ENCODE measurements at regions not wholly inside any gene's neighbourhood (a gene's known extent, or its start where the extent isn't known, plus 50 kb on each side); places are given as distances from the start of the nearest gene placed in this dataset.

DNA sequence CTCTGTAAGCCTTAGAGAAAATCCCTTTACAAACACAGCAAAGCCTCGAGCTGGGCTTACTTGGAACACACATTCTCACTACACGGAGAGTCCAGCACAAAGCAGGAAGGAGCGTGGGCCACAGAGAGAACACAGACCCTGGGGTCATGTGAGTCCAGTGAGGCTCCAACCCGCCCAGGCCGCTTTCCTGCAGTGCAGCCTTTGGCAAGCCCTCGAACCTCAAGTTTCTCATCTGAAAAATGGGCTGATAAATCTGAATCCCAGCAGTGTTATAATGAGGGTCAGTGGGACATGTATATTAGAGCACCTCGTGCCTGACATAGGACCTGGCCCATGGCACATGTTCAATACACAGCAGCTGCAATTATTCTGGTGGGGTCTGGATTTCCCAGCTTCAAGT lies 305.5 kb upstream of the SULF2 start:
- TF ChIP-seq CEBPB (IDR thresholded peaks at IDR 0.05) = no peak
- TF ChIP-seq, protein P1, sequence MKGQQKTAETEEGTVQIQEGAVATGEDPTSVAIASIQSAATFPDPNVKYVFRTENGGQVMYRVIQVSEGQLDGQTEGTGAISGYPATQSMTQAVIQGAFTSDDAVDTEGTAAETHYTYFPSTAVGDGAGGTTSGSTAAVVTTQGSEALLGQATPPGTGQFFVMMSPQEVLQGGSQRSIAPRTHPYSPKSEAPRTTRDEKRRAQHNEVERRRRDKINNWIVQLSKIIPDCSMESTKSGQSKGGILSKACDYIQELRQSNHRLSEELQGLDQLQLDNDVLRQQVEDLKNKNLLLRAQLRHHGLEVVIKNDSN (IDR thresholded peaks at IDR 0.05) = no peak
- no peak for TF ChIP-seq NFIC (IDR thresholded peaks at IDR 0.05)
- no peak for TF ChIP-seq ZBTB7A (IDR thresholded peaks at IDR 0.05; ENCODE audit: low read depth)
- TF ChIP-seq, protein P2, sequence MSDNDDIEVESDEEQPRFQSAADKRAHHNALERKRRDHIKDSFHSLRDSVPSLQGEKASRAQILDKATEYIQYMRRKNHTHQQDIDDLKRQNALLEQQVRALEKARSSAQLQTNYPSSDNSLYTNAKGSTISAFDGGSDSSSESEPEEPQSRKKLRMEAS (IDR thresholded peaks at IDR 0.05) = no peak
- TF ChIP-seq EGR1 (IDR thresholded peaks at IDR 0.05) = no peak
- TF ChIP-seq TEAD4 (IDR thresholded peaks at IDR 0.05) = no peak
- TF ChIP-seq EP300 (IDR thresholded peaks at IDR 0.05; ENCODE audit: borderline replicate concordance) = no peak

DNA sequence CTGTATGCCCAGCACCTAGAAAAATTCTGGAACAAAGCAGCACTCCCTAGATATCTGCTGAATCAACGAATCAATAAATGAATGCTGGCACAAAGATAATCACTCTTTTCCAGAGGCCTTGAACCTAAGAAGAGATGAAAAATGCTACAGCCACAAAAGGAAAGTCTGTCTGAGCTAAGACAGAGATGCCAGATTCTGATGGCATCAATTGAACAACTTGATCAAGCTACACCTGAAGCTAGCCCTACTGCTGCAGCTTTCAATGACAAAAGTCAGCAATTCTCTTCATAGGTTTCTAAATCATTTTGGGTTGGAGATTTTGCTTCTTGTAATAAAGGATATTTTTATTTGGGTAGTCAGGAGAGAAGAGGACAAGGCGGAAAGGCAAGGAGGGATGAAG lies 305.0 kb upstream of the SULF2 start:
- TF ChIP-seq EGR1 (IDR thresholded peaks at IDR 0.05) (no peak), YY1 (IDR thresholded peaks at IDR 0.05; ENCODE audit: low read depth) (no peak), FOXM1 (IDR thresholded peaks at IDR 0.05; ENCODE audit: borderline replicate concordance, low read depth) (no peak), CREB1 (IDR thresholded peaks at IDR 0.05; ENCODE audit: low read depth) (no peak), RAD21 (IDR thresholded peaks at IDR 0.05; ENCODE audit: low read depth) (no peak), EP300 (IDR thresholded peaks at IDR 0.05; ENCODE audit: borderline replicate concordance) (no peak), NFIC (IDR thresholded peaks at IDR 0.05) (no peak), TCF12 (IDR thresholded peaks at IDR 0.05; ENCODE audit: low read depth) (no peak), ZBTB7A (IDR thresholded peaks at IDR 0.05; ENCODE audit: low read depth) (no peak), TAF1 (IDR thresholded peaks at IDR 0.05; ENCODE audit: low read depth) (no peak)
- TF ChIP-seq, protein P2 (IDR thresholded peaks at IDR 0.05) = no peak
- TF ChIP-seq, protein P3, sequence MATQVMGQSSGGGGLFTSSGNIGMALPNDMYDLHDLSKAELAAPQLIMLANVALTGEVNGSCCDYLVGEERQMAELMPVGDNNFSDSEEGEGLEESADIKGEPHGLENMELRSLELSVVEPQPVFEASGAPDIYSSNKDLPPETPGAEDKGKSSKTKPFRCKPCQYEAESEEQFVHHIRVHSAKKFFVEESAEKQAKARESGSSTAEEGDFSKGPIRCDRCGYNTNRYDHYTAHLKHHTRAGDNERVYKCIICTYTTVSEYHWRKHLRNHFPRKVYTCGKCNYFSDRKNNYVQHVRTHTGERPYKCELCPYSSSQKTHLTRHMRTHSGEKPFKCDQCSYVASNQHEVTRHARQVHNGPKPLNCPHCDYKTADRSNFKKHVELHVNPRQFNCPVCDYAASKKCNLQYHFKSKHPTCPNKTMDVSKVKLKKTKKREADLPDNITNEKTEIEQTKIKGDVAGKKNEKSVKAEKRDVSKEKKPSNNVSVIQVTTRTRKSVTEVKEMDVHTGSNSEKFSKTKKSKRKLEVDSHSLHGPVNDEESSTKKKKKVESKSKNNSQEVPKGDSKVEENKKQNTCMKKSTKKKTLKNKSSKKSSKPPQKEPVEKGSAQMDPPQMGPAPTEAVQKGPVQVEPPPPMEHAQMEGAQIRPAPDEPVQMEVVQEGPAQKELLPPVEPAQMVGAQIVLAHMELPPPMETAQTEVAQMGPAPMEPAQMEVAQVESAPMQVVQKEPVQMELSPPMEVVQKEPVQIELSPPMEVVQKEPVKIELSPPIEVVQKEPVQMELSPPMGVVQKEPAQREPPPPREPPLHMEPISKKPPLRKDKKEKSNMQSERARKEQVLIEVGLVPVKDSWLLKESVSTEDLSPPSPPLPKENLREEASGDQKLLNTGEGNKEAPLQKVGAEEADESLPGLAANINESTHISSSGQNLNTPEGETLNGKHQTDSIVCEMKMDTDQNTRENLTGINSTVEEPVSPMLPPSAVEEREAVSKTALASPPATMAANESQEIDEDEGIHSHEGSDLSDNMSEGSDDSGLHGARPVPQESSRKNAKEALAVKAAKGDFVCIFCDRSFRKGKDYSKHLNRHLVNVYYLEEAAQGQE (IDR thresholded peaks at IDR 0.05; ENCODE audit: low read depth) = no peak
- TF ChIP-seq, protein P1 (IDR thresholded peaks at IDR 0.05) = no peak

DNA sequence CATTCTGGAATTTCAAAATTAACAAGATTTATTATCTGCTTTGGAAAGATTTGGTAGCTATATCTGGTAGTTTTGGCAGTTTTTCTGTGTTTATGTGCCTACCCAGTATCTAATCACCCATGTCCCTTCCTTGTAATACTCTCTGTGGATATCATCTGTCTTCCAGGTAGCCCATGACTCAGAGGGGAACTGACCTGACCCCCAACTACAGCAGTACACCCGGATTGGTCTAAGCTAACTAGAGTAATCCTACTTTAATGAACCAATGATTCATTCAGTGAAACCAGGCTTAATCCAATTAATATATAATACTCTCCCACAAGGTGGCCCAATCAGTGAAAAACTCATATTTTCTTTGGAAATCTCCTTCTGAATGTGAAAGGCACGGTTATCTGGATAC lies 295.3 kb upstream of the SULF2 start:
- TF ChIP-seq NFIC (IDR thresholded peaks at IDR 0.05) (no peak), EGR1 (IDR thresholded peaks at IDR 0.05) (no peak), RAD21 (IDR thresholded peaks at IDR 0.05; ENCODE audit: low read depth) (no peak), CREB1 (IDR thresholded peaks at IDR 0.05; ENCODE audit: low read depth) (no peak), YY1 (IDR thresholded peaks at IDR 0.05; ENCODE audit: low read depth) (no peak), ZBTB7A (IDR thresholded peaks at IDR 0.05; ENCODE audit: low read depth) (no peak), FOXM1 (IDR thresholded peaks at IDR 0.05; ENCODE audit: borderline replicate concordance, low read depth) (no peak), CEBPB (IDR thresholded peaks at IDR 0.05) (no peak), EP300 (IDR thresholded peaks at IDR 0.05; ENCODE audit: borderline replicate concordance) (no peak)
- TF ChIP-seq, protein P2 (IDR thresholded peaks at IDR 0.05) = no peak
- TF ChIP-seq, protein P1 (IDR thresholded peaks at IDR 0.05) = no peak

DNA sequence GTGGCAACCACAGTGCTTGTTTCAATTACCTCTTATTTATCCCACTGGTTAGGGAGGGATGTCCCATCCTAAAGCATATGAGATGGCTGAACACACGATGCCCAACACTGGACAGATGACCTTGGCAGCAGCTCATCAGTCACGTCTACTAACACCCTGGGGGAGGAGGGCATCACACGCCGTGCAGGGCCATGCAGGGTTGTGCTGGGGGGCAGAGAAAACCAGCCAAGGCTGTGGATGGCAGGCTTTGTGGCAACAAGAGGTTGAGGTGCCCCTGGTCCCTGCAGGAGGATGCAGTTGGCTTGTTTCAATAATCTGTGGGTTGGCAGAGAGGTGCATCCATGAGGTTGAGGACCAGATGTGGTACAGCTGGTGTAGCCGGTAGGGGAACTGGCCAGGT lies 293.7 kb upstream of the SULF2 start:
- TF ChIP-seq, protein P2 (IDR thresholded peaks at IDR 0.05) = no peak
- no peak for TF ChIP-seq TCF12 (IDR thresholded peaks at IDR 0.05; ENCODE audit: low read depth)
- no peak for TF ChIP-seq EGR1 (IDR thresholded peaks at IDR 0.05)

DNA sequence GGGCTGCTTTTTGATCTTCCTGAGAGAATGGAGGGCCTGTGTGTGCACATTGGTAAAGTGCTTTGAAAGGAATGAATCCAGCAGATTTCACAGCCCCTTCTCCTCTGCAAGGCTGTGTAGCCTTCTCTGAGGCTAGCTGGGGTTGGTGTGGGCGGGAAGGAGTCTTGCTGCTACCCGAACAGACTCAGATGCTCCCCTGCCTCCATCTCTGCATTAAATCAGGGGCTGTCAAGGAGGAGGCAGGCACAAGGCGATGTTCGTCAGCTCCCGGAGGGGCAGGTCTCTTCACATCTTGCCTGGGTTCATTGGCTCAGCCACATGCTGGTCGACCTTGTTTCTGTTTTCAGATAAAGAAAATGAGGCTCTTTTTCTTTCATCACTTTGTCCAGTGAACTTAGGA lies 291.5 kb upstream of the SULF2 start:
- no peak for TF ChIP-seq TEAD4 (IDR thresholded peaks at IDR 0.05)
- TF ChIP-seq, protein P2 (IDR thresholded peaks at IDR 0.05) = no peak
- no peak for TF ChIP-seq CREB1 (IDR thresholded peaks at IDR 0.05; ENCODE audit: low read depth)
- no peak for TF ChIP-seq ZBTB7A (IDR thresholded peaks at IDR 0.05; ENCODE audit: low read depth)
- no peak for TF ChIP-seq TAF1 (IDR thresholded peaks at IDR 0.05; ENCODE audit: low read depth)
- TF ChIP-seq, protein P1 (IDR thresholded peaks at IDR 0.05) = no peak
- no peak for TF ChIP-seq CEBPB (IDR thresholded peaks at IDR 0.05)
- TF ChIP-seq EP300 (IDR thresholded peaks at IDR 0.05; ENCODE audit: borderline replicate concordance) = no peak
- TF ChIP-seq TCF12 (IDR thresholded peaks at IDR 0.05; ENCODE audit: low read depth) = no peak
- TF ChIP-seq YY1 (IDR thresholded peaks at IDR 0.05; ENCODE audit: low read depth) = no peak
- TF ChIP-seq, protein P3 (IDR thresholded peaks at IDR 0.05; ENCODE audit: low read depth) = no peak
- no peak for TF ChIP-seq EGR1 (IDR thresholded peaks at IDR 0.05)
- no peak for TF ChIP-seq FOXM1 (IDR thresholded peaks at IDR 0.05; ENCODE audit: borderline replicate concordance, low read depth)
- no peak for TF ChIP-seq RAD21 (IDR thresholded peaks at IDR 0.05; ENCODE audit: low read depth)
- TF ChIP-seq NFIC (IDR thresholded peaks at IDR 0.05) = no peak

Measured in Ishikawa (cell line).